ENCODE measurements at regions not wholly inside any gene's neighbourhood (a gene's known extent, or its start where the extent isn't known, plus 50 kb on each side); places are given as distances from the start of the nearest gene placed in this dataset.
"Not testable (repeated sequence)": the region's sequence is repeated elsewhere in the genome, so short reads cannot be mapped to it uniquely, and the experiment has no call there.

GRCh38 chr3:13190378-13190765 is 117.1 kb upstream of the IQSEC1 start:
- Mint-ChIP-seq H3K36me3 (ENCODE audit: low read depth) (no peaks in the 10 kb centered on the region), H3K27ac (peak overlapping the region; percentile 92), H3K9me3 (peaks cover 5% of the 10 kb centered on the region), H3K4me3 (peak overlapping the region; percentile 17), H3K27me3 (no peaks in the 10 kb centered on the region), H3K4me1 (peaks cover 33% of the 10 kb centered on the region)
- ATAC-seq (replicated peaks), result no peak

DNA sequence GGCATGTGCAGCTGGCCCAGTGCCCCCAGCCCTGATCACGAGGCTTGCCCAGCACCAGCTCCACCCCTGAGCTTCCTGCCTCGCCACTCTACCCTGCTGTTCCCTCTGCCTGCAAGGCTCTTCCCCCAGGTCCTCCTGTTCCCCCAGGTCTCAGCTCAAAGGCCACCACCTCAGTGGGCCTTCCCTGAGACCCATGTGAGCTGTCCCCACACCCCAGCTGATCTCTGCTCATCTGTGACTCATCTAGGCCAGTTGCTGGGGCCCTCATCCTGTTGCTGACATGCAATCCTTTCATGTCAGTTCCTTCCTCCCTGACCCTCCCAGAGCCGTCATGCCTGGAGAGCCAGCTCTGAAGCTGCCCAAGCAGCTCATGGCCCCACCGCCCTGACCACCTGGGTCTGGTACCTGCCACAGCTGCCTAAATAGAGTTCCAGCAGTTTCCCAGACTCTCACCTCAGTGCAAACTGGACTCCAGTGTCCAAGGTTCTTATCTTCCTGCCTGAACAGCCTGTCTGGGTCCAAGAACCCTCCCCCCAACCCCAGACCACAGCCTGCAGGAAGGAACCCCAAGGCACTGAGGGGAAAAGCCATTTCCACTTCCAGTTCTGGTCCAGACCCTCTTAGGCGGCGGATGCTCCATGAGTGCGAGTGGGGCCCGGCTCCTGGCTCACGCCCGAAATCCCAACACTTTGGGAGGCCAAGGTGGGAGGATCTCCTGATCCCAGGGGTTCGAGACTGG is 116.6 kb upstream of the IQSEC1 start:
- peak overlapping the region; percentile 92 for H3K27ac Mint-ChIP-seq
- H3K9me3 Mint-ChIP-seq, result peaks cover 5% of the 10 kb centered on the region
- peaks cover 28% of the 10 kb centered on the region for H3K4me1 Mint-ChIP-seq
- no peaks in the 10 kb centered on the region for H3K27me3 Mint-ChIP-seq
- no peaks in the 10 kb centered on the region for H3K36me3 Mint-ChIP-seq (ENCODE audit: low read depth)
- H3K4me3 Mint-ChIP-seq, result peak overlapping the region; percentile 72
- ATAC-seq (replicated peaks), result peak; percentile 98

- peaks cover 28% of the 10 kb centered on the region for H3K4me1 Mint-ChIP-seq
- no peak for ATAC-seq (replicated peaks)
- peaks cover 12% of the 10 kb centered on the region for H3K9me3 Mint-ChIP-seq
- H3K36me3 Mint-ChIP-seq (ENCODE audit: low read depth), result no peaks in the 10 kb centered on the region
- peak overlapping the region; percentile 72 for H3K4me3 Mint-ChIP-seq
- H3K27me3 Mint-ChIP-seq, result no peaks in the 10 kb centered on the region
- H3K27ac Mint-ChIP-seq, result peak overlapping the region; percentile 92
Measured at GRCh38 chr3:13188975-13189374, 115.7 kb upstream of the IQSEC1 start.

GRCh38 chr3:13188181-13188779 is 115.1 kb upstream of the IQSEC1 start:
- Mint-ChIP-seq H3K27ac (peak overlapping the region; percentile 32), H3K36me3 (ENCODE audit: low read depth) (no peaks in the 10 kb centered on the region), H3K27me3 (no peaks in the 10 kb centered on the region), H3K9me3 (peaks cover 13% of the 10 kb centered on the region), H3K4me1 (peaks cover 27% of the 10 kb centered on the region), H3K4me3 (peak overlapping the region; percentile 72)
- no peak for ATAC-seq (replicated peaks)

DNA sequence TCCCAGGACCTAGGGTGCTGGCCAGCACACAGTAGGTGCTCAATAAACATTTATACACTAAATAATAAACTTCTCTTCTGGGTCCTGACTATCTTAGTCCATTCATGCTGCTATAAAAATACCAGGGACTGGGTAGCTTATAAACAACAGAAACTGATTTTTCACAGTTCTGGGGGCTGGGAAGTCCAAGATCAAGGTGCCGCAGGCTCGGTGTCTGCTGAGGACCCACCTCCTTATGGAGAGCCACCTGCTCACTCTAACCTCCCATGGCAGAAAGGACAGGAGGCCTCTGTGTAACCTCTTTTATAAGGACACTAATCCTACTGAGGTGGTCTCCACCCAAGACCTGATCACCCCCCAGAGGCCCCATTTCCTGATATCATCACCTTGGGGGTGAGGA is 114.4 kb upstream of the IQSEC1 start:
- Mint-ChIP-seq H3K27me3 (no peaks in the 10 kb centered on the region), H3K9me3 (peaks cover 13% of the 10 kb centered on the region), H3K36me3 (ENCODE audit: low read depth) (no peaks in the 10 kb centered on the region), H3K4me3 (no peak overlapping the region), H3K4me1 (peaks cover 24% of the 10 kb centered on the region), H3K27ac (no peak overlapping the region)
- no peak for ATAC-seq (replicated peaks)

DNA sequence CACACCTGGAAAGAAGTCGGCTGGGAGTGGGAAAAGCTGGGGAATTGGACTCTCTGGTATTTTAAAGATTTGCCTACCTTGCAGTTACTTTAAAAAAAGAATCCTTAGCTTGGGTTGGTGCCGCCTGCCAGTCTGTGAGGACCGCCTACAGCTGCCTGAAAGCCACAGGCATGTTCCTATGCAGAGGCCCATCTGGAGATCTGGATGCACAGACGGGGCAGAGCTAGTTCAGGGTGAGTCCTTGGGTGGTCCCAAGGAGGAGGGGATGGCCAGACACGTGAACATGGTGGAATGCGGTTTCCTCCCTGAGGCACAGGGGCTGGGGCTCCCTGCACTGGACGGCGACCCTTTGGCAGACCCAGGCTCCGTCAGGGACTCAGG is 113.2 kb upstream of the IQSEC1 start:
- H3K36me3 Mint-ChIP-seq (ENCODE audit: low read depth), result no peaks in the 10 kb centered on the region

DNA sequence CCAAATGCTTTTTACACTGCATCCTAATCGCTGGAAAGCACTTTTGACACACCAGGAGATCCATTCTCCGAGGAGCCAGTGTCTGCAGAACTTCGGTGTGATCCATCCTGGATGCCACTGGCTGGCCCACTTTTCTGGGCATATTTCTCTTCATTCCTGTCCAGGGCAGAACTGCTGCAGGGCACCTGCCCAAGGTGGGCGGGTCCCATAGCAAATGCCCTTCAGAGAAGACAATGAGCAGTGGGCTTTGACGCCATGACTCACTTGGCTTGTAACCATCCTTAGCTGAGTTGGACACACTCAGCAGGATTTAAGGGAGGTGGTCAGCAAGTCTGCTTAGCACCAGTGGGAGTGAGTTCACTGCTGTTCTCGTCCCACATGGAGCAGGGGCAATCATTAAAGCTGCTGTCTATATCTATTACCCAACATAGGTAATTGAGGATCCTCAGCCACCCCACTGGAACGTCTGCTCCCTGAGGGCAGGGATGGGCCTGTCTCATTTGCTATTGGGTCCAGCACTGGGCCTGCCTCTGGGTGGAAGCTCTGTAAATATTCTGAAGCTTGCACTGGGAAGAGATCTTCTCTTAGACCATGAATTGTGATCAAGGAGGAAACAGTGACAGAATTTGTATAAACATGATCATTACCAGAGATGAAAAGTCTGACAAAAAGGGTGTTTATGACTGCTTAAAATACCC is 112.7 kb upstream of the IQSEC1 start:
- peaks cover 24% of the 10 kb centered on the region for H3K4me1 Mint-ChIP-seq
- peaks cover 18% of the 10 kb centered on the region for H3K9me3 Mint-ChIP-seq
- no peaks in the 10 kb centered on the region for H3K36me3 Mint-ChIP-seq (ENCODE audit: low read depth)
- H3K4me3 Mint-ChIP-seq, result no peak overlapping the region
- H3K27me3 Mint-ChIP-seq, result no peaks in the 10 kb centered on the region
- ATAC-seq (replicated peaks), result no peak
- no peak overlapping the region for H3K27ac Mint-ChIP-seq

More for the DNA sequence above, 113.2 kb upstream of the IQSEC1 start:
- Mint-ChIP-seq H3K4me1 (peaks cover 24% of the 10 kb centered on the region), H3K4me3 (no peak overlapping the region), H3K27ac (no peak overlapping the region), H3K9me3 (peaks cover 18% of the 10 kb centered on the region), H3K27me3 (no peaks in the 10 kb centered on the region)
- ATAC-seq (replicated peaks), result no peak

- peaks cover 23% of the 10 kb centered on the region for H3K9me3 Mint-ChIP-seq
- H3K36me3 Mint-ChIP-seq (ENCODE audit: low read depth); H3K4me1 Mint-ChIP-seq; H3K27me3 Mint-ChIP-seq; ATAC-seq (replicated peaks); H3K4me3 Mint-ChIP-seq; H3K27ac Mint-ChIP-seq: not testable (repeated sequence)
Measured at GRCh38 chr3:13179582-13180210, 106.5 kb upstream of the IQSEC1 start.

GRCh38 chr3:13179181-13179580 is 106.0 kb upstream of the IQSEC1 start:
- peaks cover 18% of the 10 kb centered on the region for H3K9me3 Mint-ChIP-seq
- no peaks in the 10 kb centered on the region for H3K36me3 Mint-ChIP-seq (ENCODE audit: low read depth)
- no peaks in the 10 kb centered on the region for H3K27me3 Mint-ChIP-seq
- ATAC-seq (replicated peaks), result no peak
- no peak overlapping the region for H3K27ac Mint-ChIP-seq
- no peaks in the 10 kb centered on the region for H3K4me1 Mint-ChIP-seq
- H3K4me3 Mint-ChIP-seq, result no peak overlapping the region

GRCh38 chr3:13178107-13178506 is 104.9 kb upstream of the IQSEC1 start:
- no peak overlapping the region for H3K4me3 Mint-ChIP-seq
- ATAC-seq (replicated peaks), result no peak
- no peak overlapping the region for H3K27ac Mint-ChIP-seq
- H3K4me1 Mint-ChIP-seq, result no peaks in the 10 kb centered on the region
- peaks cover 15% of the 10 kb centered on the region for H3K9me3 Mint-ChIP-seq
- H3K27me3 Mint-ChIP-seq, result no peaks in the 10 kb centered on the region
- H3K36me3 Mint-ChIP-seq (ENCODE audit: low read depth), result no peaks in the 10 kb centered on the region

DNA sequence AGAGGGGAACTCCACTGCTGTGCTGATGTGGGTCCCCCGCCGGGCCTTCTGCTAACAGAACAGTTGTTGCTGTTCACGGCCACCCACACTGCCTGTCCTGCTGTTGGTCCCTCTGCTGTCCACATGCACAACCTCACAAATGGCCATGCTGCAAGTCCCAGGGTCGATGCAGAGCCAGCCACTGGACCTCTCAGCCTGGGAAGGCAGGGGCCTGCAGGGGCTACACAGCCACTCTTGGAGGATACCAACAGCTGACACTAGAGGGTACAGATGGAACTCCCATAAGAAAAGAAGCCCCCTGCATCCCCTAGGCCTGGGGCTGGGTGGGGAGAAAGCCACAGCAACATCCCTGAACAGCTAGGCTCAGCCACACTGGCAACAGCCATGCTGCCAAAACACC is 104.4 kb upstream of the IQSEC1 start:
- no peak overlapping the region for H3K27ac Mint-ChIP-seq
- peaks cover 15% of the 10 kb centered on the region for H3K9me3 Mint-ChIP-seq
- H3K36me3 Mint-ChIP-seq (ENCODE audit: low read depth), result no peaks in the 10 kb centered on the region
- H3K27me3 Mint-ChIP-seq, result no peaks in the 10 kb centered on the region
- no peak for ATAC-seq (replicated peaks)
- H3K4me1 Mint-ChIP-seq, result no peaks in the 10 kb centered on the region
- H3K4me3 Mint-ChIP-seq, result no peak overlapping the region

GRCh38 chr3:13177236-13177635 is 104.0 kb upstream of the IQSEC1 start:
- H3K27me3 Mint-ChIP-seq, result no peaks in the 10 kb centered on the region
- H3K4me1 Mint-ChIP-seq, result no peaks in the 10 kb centered on the region
- H3K27ac Mint-ChIP-seq, result no peak overlapping the region
- H3K4me3 Mint-ChIP-seq, result no peak overlapping the region
- peaks cover 12% of the 10 kb centered on the region for H3K9me3 Mint-ChIP-seq
- no peak for ATAC-seq (replicated peaks)
- H3K36me3 Mint-ChIP-seq (ENCODE audit: low read depth), result no peaks in the 10 kb centered on the region

- no peak overlapping the region for H3K27ac Mint-ChIP-seq
- no peak overlapping the region for H3K4me3 Mint-ChIP-seq
- no peaks in the 10 kb centered on the region for H3K27me3 Mint-ChIP-seq
- H3K9me3 Mint-ChIP-seq, result peaks cover 10% of the 10 kb centered on the region
- no peak for ATAC-seq (replicated peaks)
- H3K4me1 Mint-ChIP-seq, result no peaks in the 10 kb centered on the region
- H3K36me3 Mint-ChIP-seq (ENCODE audit: low read depth), result no peaks in the 10 kb centered on the region
Measured at GRCh38 chr3:13176445-13176844, 103.2 kb upstream of the IQSEC1 start.

DNA sequence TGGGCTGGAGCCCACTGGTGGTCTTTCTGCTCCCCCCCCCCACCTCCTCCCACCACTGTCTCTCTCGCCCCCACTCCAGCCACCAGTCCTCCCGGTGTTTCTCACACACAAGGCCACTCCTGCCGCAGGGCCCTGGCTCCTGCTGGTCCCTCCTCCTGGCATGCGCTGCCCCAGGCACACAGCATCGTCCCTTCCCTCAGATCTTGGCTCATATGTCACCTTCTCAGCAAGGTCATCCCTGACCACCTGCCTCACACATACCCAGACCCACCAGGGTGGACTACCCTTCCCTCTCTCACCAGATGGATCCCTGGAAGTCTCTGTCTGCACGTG is 101.5 kb upstream of the IQSEC1 start:
- H3K4me1 Mint-ChIP-seq, result no peaks in the 10 kb centered on the region
- ATAC-seq (replicated peaks), result no peak
- no peak overlapping the region for H3K4me3 Mint-ChIP-seq
- H3K27ac Mint-ChIP-seq, result no peak overlapping the region
- H3K27me3 Mint-ChIP-seq, result no peaks in the 10 kb centered on the region
- no peaks in the 10 kb centered on the region for H3K36me3 Mint-ChIP-seq (ENCODE audit: low read depth)
- peaks cover 10% of the 10 kb centered on the region for H3K9me3 Mint-ChIP-seq

Data from activated T-helper 17 cell treated with anti-CD3 and anti-CD28 coated beads, Interleukin-2, amount 50 U/mL, for 72 hours (primary cell).